SK-N-MC (cell line): ENCODE measurements at regions not wholly inside any gene's neighbourhood (a gene's known extent, or its start where the extent isn't known, plus 50 kb on each side); places are given as distances from the start of the nearest gene placed in this dataset.

ENCODE experiments used
- EZH2 ChIP-seq: fragments of 200-600 bp; sonication (generic); IDR thresholded peaks from one replicate; pipeline ENCODE4 v1.6.1; 2017; ENCODE audit warnings: antibody characterized with exemption
- FOXP2 ChIP-seq: optimal IDR thresholded peaks from 2 replicates; pipeline ENCODE3; 2011; ENCODE audit warnings: mild to moderate bottlenecking, moderate library complexity; ENCODE audit not compliant: insufficient read depth; ENCODE audit errors: extremely low read length, control extremely low read depth
- POLR2AphosphoS5 ChIP-seq: IDR thresholded peaks from 2 replicates; pipeline ENCODE4 v1.6.1; 2012; ENCODE audit warnings: mild to moderate bottlenecking, low read depth, low read length, borderline replicate concordance

DNA sequence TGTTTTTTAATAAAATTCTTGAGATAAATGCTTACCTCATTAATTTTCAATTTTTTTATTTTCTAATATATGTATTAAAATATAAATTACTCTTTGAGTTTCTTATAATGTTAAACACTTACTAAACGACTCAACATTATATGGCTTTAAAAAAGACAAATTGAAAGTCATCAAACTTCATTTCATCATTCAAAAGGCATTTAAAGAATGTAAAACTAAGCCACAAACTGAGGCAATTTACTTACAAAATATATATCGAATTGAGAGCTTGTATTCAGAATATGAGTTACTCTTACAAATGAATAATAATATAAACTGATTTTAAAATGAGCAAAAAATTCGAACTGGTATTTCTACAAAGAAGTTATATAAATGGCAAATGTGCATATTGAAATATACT lies 1262.2 kb upstream of the PIK3C3 start:
- no peak for TF ChIP-seq EZH2
- TF ChIP-seq POLR2AphosphoS5: no peak
- TF ChIP-seq FOXP2: no peak
